ENCODE measurements at regions not wholly inside any gene's neighbourhood (a gene's known extent, or its start where the extent isn't known, plus 50 kb on each side); places are given as distances from the start of the nearest gene placed in this dataset.

GRCh38 chr10:3949711-3950110 is 164.7 kb upstream of the KLF6 start:
- H3K4me1 ChIP-seq (replicated peaks; ENCODE audit: insufficient read depth): peaks cover 23% of the 10 kb centered on the region
- ChIA-PET CTCF (no interaction called here), POLR2A (ENCODE audit: unreplicated experiment) (no interaction called here)
- no peaks in the 10 kb centered on the region for H3K27me3 ChIP-seq (ENCODE audit: insufficient read depth, low read depth)
- H3K9me2 ChIP-seq (ENCODE audit: insufficient read depth): no peaks in the 10 kb centered on the region
- no TSS peak for BruUV-seq (replicated peaks)
- TF ChIP-seq EZH2 (IDR thresholded peaks at IDR 0.05; ENCODE audit: low read depth): no peak
- TF ChIP-seq CTCF (conservative IDR thresholded peaks at IDR 0.05): no peak
- no peak overlapping the region for H3K4me3 ChIP-seq
- no peaks in the 10 kb centered on the region for H3K79me2 ChIP-seq (ENCODE audit: low read depth)
- no peak overlapping the region for H3K27ac ChIP-seq
- no peaks in the 10 kb centered on the region for H3K36me3 ChIP-seq (ENCODE audit: low read depth)
- no peak overlapping the region for H2AFZ ChIP-seq
- H3K9me3 ChIP-seq (ENCODE audit: insufficient read depth, low read depth): no peaks in the 10 kb centered on the region
- H3F3A ChIP-seq (ENCODE audit: insufficient read depth, low read depth): peaks cover 25% of the 10 kb centered on the region
- intact Hi-C loops (cut with micrococcal nuclease; ENCODE audit: unreplicated experiment): loop anchor here (5.0 to 10.0 kb wide), 2 partner anchors 57 to 165 kb away; partner anchors contain the start of gene KLF6
- no peak for DNase-seq
- H4K20me1 ChIP-seq (ENCODE audit: insufficient read depth): no peaks in the 10 kb centered on the region
- no peak overlapping the region for H3K4me2 ChIP-seq

- H3K27ac ChIP-seq: no peak overlapping the region
- no peak overlapping the region for H3K4me2 ChIP-seq
- ChIA-PET CTCF (no interaction called here), POLR2A (ENCODE audit: unreplicated experiment) (no interaction called here)
- no peaks in the 10 kb centered on the region for H3K9me3 ChIP-seq (ENCODE audit: insufficient read depth, low read depth)
- no peak overlapping the region for H2AFZ ChIP-seq
- H3K4me3 ChIP-seq: no peak overlapping the region
- H3K36me3 ChIP-seq (ENCODE audit: low read depth): no peaks in the 10 kb centered on the region
- no peaks in the 10 kb centered on the region for H3K9me2 ChIP-seq (ENCODE audit: insufficient read depth)
- H3K79me2 ChIP-seq (ENCODE audit: low read depth): no peaks in the 10 kb centered on the region
- peaks cover 23% of the 10 kb centered on the region for H3K4me1 ChIP-seq (replicated peaks; ENCODE audit: insufficient read depth)
- TF ChIP-seq CTCF (conservative IDR thresholded peaks at IDR 0.05): no peak
- no peak for TF ChIP-seq EZH2 (IDR thresholded peaks at IDR 0.05; ENCODE audit: low read depth)
- no peak for DNase-seq
- BruUV-seq (replicated peaks): no TSS peak
- no peaks in the 10 kb centered on the region for H4K20me1 ChIP-seq (ENCODE audit: insufficient read depth)
- H3K27me3 ChIP-seq (ENCODE audit: insufficient read depth, low read depth): no peaks in the 10 kb centered on the region
- intact Hi-C loops (cut with micrococcal nuclease; ENCODE audit: unreplicated experiment): loop anchor here (5.0 to 10.0 kb wide), 2 partner anchors 57 to 164 kb away; partner anchors contain the start of gene KLF6
- H3F3A ChIP-seq (ENCODE audit: insufficient read depth, low read depth): peaks cover 27% of the 10 kb centered on the region
These were observed 163.8 kb upstream of the KLF6 start for GRCh38 chr10:3948843-3949242.

GRCh38 chr10:3946234-3947229 is 161.5 kb upstream of the KLF6 start:
- no peaks in the 10 kb centered on the region for H4K20me1 ChIP-seq (ENCODE audit: insufficient read depth)
- BruUV-seq (replicated peaks): no TSS peak
- H3K36me3 ChIP-seq (ENCODE audit: low read depth): no peaks in the 10 kb centered on the region
- no peaks in the 10 kb centered on the region for H3K27me3 ChIP-seq (ENCODE audit: insufficient read depth, low read depth)
- no peaks in the 10 kb centered on the region for H3K79me2 ChIP-seq (ENCODE audit: low read depth)
- peaks cover 27% of the 10 kb centered on the region for H3F3A ChIP-seq (ENCODE audit: insufficient read depth, low read depth)
- intact Hi-C loops (cut with micrococcal nuclease; ENCODE audit: unreplicated experiment): loop anchor here (1.0 to 10.0 kb wide), 4 partner anchors 54 to 398 kb away; partner anchors contain the start of gene KLF6
- H3K4me1 ChIP-seq (replicated peaks; ENCODE audit: insufficient read depth): peaks cover 31% of the 10 kb centered on the region
- peak; percentile 60 to 77 for DNase-seq
- ChIA-PET POLR2A (ENCODE audit: unreplicated experiment) (interaction anchor here (0.6 to 0.7 kb wide), 2 partner anchors 103 to 129 kb away, joined by 3 to 7 read pairs; no protein-coding TSS in a partner anchor), CTCF (interaction anchor here (0.7 kb wide), 1 partner anchor 93 kb away, joined by 4 read pairs; no protein-coding TSS in a partner anchor)
- no peaks in the 10 kb centered on the region for H3K9me2 ChIP-seq (ENCODE audit: insufficient read depth)
- H3K9me3 ChIP-seq (ENCODE audit: insufficient read depth, low read depth): no peaks in the 10 kb centered on the region
- peak overlapping the region; percentile 47 for H2AFZ ChIP-seq
- H3K4me2 ChIP-seq: peak overlapping the region; percentile 66
- TF ChIP-seq EZH2 (IDR thresholded peaks at IDR 0.05; ENCODE audit: low read depth) (no peak), CTCF (conservative IDR thresholded peaks at IDR 0.05) (no peak)
- H3K4me3 ChIP-seq: peak overlapping the region; percentile 17; the same call in 1 of the 2 replicates
- peak overlapping the region; percentile 74 for H3K27ac ChIP-seq
